T47D (cell line): ENCODE measurements at regions not wholly inside any gene's neighbourhood (a gene's known extent, or its start where the extent isn't known, plus 50 kb on each side); places are given as distances from the start of the nearest gene placed in this dataset.
"Not testable (repeated sequence)": the region's sequence is repeated elsewhere in the genome, so short reads cannot be mapped to it uniquely, and the experiment has no call there.

ENCODE experiments used
- DNase-seq, 2 experiments: peaks; one replicate each; pipeline versions ENCODE4 v3.0.0 to v3.0.0-alpha.2; 2011 to 2012; ENCODE audit warnings: low read depth in 1 of 2, low spot score in 1 of 2
- JUND ChIP-seq: IDR thresholded peaks from 2 replicates; pipeline ENCODE4 v1.6.1; 2012; ENCODE audit warnings: low read depth
- in situ Hi-C: cut with HindIII; loops from 2 replicates; pipeline ENCODE4 v1.10.0; 2016; ENCODE audit warnings: low sequenced_read_pairs, low pct_unique_long_range_greater_than_20kb

- no peak for TF ChIP-seq JUND
- in situ Hi-C loops, result no loop called here
- DNase-seq, result no peak
These were observed 88.8 kb downstream of the SPRY4 start for GRCh38 chr5:142235870-142236672.

GRCh38 chr5:142235050-142235797, 89.6 kb downstream of the SPRY4 start:
- DNase-seq, result no peak
- in situ Hi-C loops, result no loop called here
- no peak for TF ChIP-seq JUND

GRCh38 chr5:142233083-142234032, 91.5 kb downstream of the SPRY4 start:
- in situ Hi-C loops, result no loop called here
- DNase-seq, result peak in 1 of 2 experiments; percentile 25
- no peak for TF ChIP-seq JUND

- DNase-seq, in situ Hi-C loops: not testable (repeated sequence)
These were observed 93.9 kb downstream of the SPRY4 start for GRCh38 chr5:142230949-142231348.

GRCh38 chr5:142225141-142225540, 99.7 kb downstream of the SPRY4 start:
- in situ Hi-C loops, result no loop called here
- no peak for DNase-seq
- TF ChIP-seq JUND, result no peak

GRCh38 chr5:142222866-142223558, 101.8 kb downstream of the SPRY4 start:
- in situ Hi-C loops, result no loop called here
- no peak for DNase-seq
- no peak for TF ChIP-seq JUND

- TF ChIP-seq JUND, result no peak
- DNase-seq, result no peak
- in situ Hi-C loops, result no loop called here
These were observed 102.5 kb downstream of the SPRY4 start for GRCh38 chr5:142222225-142222865.

GRCh38 chr5:142221091-142221860, 103.5 kb downstream of the SPRY4 start:
- no peak for TF ChIP-seq JUND
- in situ Hi-C loops, result no loop called here
- DNase-seq, result peak; percentile 43 to 91

- TF ChIP-seq JUND, result no peak
- in situ Hi-C loops, result no loop called here
- no peak for DNase-seq
These were observed 105.7 kb downstream of the SPRY4 start for GRCh38 chr5:142219146-142219545.

- TF ChIP-seq JUND, result no peak
- in situ Hi-C loops, result no loop called here
These were observed 107.9 kb downstream of the SPRY4 start for GRCh38 chr5:142216931-142217330.

More at GRCh38 chr5:142216931-142217330, 107.9 kb downstream of the SPRY4 start:
- DNase-seq, result no peak
